Activated T-helper 1 cell treated with anti-CD3 and anti-CD28 coated beads, Interleukin-2, amount 50 U/mL, for 16 hours (primary cell): ENCODE measurements at regions not wholly inside any gene's neighbourhood (a gene's known extent, or its start where the extent isn't known, plus 50 kb on each side); places are given as distances from the start of the nearest gene placed in this dataset.
"Not testable (repeated sequence)": the region's sequence is repeated elsewhere in the genome, so short reads cannot be mapped to it uniquely, and the experiment has no call there.

Experiments
- DNase-seq, 2 donors: peaks; one replicate each; pipeline ENCODE4 v3.0.0-alpha.2; 2020; ENCODE audit warnings: low read depth in 1 of 2, low spot score in 1 of 2

- not testable (repeated sequence) for DNase-seq
Measured at GRCh38 chr15:31656915-31657314, 330.3 kb downstream of the KLF13 start.

GRCh38 chr15:31660816-31661215 is 334.2 kb downstream of the KLF13 start:
- no peak for DNase-seq

DNA sequence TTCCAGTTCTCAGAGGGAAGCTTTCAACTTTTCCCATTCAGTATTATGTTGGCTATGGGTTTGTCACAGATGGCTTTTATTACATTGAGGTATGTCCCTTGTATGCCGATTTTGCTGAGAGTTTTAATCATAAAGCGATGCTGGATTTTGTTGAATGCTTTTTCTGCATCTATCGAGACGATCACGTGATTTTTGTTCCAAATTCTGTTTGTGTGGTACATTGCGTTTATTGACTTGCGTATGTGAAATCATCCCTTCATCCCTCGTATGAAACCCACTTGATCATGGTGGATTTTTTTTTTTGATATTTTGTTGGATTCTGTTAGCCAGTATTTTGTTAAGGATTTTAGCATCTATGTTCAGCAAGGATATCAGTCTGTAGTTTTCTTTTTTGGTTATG is 339.1 kb downstream of the KLF13 start:
- DNase-seq: not testable (repeated sequence)

DNA sequence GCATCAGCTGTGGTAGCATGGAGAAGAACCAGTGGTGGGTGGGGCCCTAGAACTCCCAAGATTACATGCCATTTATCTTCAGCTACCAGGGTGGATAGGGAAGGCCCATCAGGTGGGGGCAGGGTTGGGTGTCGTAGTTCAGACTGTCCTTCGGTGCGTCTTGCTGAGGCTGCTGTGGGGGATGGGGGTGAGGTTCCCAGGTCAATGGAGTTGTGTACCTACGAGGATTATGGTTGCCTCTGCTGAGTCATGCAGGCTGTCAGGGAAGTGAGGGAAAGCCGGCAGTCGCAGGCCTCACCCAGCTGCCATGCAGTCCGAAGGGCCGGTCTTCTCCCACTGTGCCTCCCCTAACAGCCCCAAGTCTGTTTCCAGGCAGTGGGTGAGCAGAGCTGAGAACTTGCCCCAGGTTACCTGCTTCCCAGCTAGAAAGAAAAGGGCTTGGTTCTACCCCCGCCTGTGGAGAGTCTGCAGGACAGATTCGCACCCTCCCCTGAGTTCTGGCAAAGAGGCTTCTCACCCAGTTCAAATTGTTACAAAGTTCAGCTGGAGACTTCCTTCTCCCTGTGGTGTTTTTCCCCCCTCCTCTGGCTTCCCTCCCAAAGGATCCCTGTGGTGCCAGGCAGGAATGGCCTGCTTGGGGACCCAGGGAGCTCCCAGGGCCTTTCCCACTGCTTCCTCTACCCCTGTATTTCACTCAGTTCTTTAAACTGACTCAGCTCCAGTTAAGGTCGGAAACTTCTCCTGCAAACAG is 342.7 kb downstream of the KLF13 start:
- not testable (repeated sequence) for DNase-seq

GRCh38 chr15:31673263-31673662 is 346.6 kb downstream of the KLF13 start:
- DNase-seq: not testable (repeated sequence)

- DNase-seq: not testable (repeated sequence)
Measured at GRCh38 chr15:31681529-31682259, 348.6 kb upstream of the CHRNA7 start.

DNA sequence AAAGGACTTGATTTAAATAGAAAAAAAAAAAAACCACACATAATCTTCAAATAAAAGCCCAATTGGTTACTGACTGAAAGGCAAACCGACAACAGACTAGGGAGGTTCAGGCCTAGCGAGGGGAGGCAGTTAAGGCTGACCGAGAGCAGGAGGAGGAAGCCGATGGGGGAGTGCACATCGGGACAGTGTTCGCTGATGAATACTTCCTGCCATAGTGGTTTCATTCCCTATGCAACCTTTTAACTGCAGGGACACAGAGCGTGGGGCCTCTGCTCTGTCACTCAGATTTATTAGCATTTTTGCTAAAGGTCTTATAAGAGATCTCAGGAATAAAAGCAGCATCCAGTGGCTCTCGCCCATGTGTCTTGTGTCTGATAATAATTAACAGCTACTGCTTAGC is 343.2 kb upstream of the CHRNA7 start:
- not testable (repeated sequence) for DNase-seq

DNA sequence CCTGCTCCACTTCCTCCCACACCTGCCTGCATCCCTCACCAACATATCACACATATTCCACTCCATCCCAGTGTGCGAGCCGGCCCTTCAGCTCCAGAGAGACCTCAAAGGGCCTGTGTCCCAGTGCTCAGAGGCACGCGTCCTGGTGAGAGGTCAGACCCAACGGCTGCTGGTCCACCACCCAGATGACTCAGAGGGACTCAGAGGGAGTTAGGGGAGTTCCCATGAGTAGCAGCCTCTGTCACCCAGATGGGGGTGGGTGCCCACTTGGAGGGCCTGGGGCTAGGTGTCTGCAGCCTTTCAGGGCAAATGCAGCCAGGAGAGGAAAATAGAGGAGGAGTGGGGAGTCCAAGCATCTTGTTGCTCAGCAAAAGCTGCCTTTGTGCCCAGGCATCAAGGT is 333.8 kb upstream of the CHRNA7 start:
- DNase-seq: not testable (repeated sequence)

DNA sequence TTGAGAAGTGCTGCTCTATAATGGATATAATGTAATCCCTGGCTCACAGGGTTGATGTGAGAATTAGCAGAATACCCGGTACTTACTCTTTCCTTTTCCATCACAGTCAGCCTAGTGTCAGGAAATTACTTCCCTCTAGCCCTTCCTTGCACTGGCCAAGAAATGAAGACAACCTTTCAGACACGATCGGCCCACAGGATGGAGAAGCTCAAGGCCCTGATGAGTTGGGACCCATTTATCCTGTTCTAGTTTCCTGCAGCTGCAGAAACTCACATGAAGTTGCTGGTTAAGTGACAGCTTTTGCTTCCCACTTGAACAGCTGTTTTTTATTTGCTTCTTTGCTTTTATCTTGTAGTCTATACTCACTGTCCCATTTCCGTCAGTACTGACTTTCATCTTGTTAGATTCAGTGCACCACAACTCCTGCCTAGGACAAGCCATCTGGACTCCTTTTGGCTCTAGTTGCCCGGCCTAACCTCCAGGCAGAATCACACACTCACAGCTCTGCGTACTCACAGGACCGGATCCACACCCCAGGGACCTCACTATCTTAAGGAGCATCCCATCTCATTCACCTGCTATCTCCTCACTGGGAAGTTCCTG is 325.1 kb upstream of the CHRNA7 start:
- not testable (repeated sequence) for DNase-seq

DNA sequence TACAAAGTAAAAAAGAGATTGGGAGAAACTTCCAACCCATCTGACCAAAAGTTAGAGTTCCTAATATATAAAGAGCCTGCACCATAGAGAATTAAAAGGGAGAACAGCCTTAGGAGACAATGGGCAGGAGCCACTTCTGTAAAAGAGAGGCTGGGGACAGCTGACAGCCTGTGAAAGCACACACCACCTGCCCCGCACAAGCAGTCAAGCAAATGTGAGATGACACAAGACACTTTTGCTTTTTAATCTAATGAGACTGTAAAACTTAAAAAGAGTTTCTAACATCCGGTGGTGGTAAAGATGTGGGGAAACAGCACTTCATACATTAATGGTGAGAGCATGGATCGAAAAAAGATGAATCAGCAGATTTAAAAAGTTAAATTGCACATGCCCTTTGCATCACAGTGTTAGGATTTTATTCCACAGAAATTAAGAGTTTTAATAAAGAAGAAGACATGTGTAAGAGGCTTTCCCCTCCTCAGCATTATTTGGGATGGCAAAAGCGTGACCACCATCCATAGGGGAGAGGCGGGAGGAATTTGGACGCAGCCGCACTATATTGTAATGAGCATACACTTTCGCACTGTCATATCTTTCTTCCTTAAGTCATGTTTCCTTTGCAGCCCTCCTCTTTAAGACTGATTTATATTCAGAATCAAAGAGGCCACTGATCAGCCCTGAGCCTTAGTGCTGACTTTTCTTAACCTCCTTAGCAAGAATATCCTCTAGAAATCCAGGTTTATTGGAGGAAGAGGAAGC is 322.2 kb upstream of the CHRNA7 start:
- DNase-seq: not testable (repeated sequence)

GRCh38 chr15:31708703-31709327 is 321.5 kb upstream of the CHRNA7 start:
- DNase-seq: not testable (repeated sequence)

- DNase-seq: not testable (repeated sequence)
Measured at GRCh38 chr15:31709479-31709878, 320.8 kb upstream of the CHRNA7 start.

DNA sequence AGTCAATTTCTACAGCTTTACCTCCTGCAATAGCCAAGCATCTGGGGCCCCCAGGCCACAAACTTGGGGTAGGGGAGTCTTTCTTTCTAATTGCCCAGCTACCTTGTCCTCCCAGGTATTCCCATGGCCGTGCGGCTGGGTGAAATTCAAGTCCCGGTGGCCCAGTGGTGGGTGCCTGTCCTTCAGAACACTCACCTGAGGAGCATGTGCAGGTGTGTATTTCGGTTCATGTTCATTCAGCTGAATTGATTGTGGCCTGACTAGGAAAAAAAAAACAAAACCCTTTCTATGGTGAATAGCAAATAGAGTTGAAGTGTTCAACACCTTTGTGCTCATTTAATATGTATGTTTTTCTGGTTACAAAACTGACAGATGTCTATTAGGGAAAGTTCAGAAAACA is 319.5 kb upstream of the CHRNA7 start:
- DNase-seq: not testable (repeated sequence)

- not testable (repeated sequence) for DNase-seq
Measured at GRCh38 chr15:31715208-31715607, 315.1 kb upstream of the CHRNA7 start.

- DNase-seq: not testable (repeated sequence)
Measured at GRCh38 chr15:31718625-31719024, 311.7 kb upstream of the CHRNA7 start.

DNA sequence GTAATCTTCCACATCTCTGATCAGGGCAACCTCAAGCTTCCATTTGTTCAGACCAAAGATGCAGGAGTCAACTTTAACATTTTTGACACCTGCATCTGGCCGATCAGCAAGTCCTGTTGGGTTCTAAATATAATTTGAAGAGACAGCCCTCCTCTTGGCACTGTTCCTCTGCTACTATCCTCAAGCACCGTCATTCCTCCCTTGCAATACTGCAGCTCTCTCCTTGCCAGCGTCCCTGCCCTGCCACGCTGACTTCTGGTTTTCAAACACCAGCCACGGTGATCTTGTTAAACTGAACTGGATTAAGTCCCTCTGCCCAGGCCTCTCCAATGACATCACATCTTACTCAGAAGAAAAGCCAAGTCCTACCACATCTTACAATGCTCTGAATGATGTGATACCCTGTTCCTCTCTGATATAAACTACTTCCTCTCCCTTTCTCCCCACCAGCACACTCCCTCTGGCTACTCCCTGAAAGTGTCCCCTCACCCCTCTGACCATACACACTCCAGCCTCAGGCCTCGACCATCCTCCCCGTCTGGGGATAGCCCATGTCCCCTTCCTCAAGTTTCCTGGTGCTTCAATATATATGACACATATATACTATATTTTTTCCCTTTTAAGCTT is 310.8 kb upstream of the CHRNA7 start:
- DNase-seq: not testable (repeated sequence)

DNA sequence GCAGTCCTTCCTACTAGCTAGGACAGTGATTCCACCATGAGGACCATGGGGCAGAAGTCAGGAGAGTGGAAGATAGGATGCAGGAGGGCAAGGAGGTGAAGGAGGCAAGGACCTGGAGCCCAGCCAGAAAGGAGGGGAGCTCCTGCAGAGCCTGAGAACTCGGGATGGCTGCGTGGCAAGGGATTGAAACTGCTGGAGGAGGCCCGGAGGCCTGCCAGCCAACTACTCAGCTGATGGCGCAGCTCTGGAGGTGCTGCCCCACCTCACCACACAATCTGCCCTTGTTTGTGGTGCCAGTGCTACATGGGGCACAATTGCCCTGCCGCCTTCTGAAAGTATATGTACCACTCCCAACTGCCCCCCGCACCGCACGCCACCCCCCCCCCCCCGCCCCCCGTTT is 307.3 kb upstream of the CHRNA7 start:
- not testable (repeated sequence) for DNase-seq

DNA sequence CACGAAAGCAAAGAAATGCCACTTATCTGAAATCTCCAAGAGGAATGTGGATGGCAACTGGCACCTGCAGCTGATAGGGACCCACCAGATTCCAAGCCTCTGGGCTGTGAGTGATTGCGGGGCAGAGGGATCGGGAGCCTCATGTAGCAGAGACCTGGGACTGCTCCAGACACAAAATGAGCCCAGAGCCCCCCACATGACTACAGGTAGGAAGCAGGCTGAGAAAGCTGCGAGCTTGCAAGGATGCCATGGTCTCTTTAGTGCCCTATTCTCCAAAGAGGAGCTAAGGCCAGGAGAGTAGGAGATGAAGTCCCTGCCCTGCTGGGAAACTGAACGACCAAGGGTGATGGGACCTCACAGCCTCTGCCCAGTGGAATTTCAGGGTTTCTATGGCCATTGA is 305.4 kb upstream of the CHRNA7 start:
- not testable (repeated sequence) for DNase-seq

DNA sequence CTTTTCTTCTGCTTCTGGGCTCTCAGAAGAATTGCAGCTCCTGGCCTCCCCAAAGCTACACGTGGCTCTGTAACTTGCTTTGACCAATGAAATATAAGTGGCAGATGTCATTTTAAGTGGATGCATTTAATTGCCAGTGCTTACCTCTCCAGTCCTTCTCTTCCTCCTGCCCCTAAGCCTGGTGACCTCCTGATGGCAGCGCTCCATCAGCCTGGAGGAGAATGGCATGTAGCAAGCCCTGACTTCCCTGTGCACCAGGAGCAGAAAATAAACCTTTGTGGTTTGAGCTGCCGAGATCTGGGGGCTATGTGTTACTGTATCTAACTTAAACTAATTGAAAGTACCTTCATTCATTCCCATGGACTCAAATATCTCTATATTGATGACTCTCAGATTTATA is 304.7 kb upstream of the CHRNA7 start:
- not testable (repeated sequence) for DNase-seq

DNA sequence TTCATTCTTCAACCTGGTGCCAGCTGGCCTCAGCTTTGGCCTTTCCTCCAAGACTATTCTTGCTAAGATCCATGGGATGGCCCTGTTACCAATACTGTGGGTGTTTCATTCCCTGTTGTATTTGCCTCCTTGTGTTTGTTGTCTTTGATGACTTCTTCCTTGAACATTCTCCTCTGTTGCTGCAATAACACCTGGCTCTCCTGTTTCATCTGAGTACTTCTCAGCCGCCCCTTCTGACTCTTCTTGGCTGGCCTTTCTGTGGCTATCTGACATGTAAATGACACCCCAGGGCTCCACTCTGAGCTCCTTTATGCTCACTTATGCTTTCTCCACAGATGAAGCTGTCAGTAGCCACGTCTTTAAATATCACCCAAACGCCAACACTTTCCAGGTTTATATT is 302.7 kb upstream of the CHRNA7 start:
- no peak for DNase-seq
